ENCODE measurements at regions not wholly inside any gene's neighbourhood (a gene's known extent, or its start where the extent isn't known, plus 50 kb on each side); places are given as distances from the start of the nearest gene placed in this dataset.

DNA sequence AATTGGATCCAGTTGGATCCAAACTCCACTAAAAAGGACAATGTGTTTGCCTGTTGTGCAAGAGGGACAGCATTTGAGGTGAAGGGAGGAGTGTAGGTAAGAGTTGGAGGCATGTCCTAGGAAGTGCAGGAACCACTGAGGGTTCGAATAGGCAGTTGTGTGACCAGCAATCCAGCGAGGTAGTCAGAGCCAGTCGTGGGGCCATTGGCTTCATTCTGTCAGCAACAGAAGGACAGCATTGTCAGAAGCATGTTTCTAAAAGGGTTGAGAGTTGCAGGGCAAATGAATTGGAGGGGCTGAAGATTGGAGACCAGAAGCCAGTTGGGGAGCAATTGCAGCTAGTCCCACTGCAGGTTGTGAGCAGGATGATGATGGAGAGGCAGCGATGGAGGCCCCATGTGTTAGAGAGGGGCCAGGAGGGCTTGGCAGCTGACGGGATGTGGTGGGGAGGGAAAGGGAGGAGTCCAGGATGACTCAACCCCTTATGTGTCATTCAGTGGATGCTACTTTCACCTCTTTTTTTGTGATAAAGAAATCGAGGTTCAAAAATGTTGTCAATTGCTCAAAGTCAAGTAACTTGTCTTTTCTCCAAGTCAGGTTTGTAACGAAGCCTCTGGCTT, 96.7 kb upstream of the SIX3 start (continued):
- no peak for TF ChIP-seq JUN (IDR thresholded peaks at IDR 0.05; ENCODE audit: low read depth, low read length)
- no peak for TF ChIP-seq GABPA (IDR thresholded peaks at IDR 0.05; ENCODE audit: borderline replicate concordance, insufficient read depth, low read length)
- no peak for TF ChIP-seq POLR2A (IDR thresholded peaks at IDR 0.05; ENCODE audit: control extremely low read depth in 1 of 2, low read depth in 2 of 2, low read length in 2 of 2)
- no peak for TF ChIP-seq RFX5 (IDR thresholded peaks at IDR 0.05; ENCODE audit: borderline replicate concordance, low read depth, low read length)
- no peak for TF ChIP-seq CTBP2 (IDR thresholded peaks at IDR 0.05; ENCODE audit: borderline replicate concordance, insufficient read depth, insufficient read length, low read length)

Measured in H1 (cell line).